Vagina (tissue), 2 donors: ENCODE measurements at regions not wholly inside any gene's neighbourhood (a gene's known extent, or its start where the extent isn't known, plus 50 kb on each side); places are given as distances from the start of the nearest gene placed in this dataset.

Experiments
- DNase-seq, 2 donors: peaks; one replicate each; pipeline ENCODE4 v3.0.0-alpha.2; 2017; ENCODE audit errors: extremely low spot score in 2 of 2
- H3K27ac ChIP-seq: fragments of 200-600 bp; sonication (generic); one replicate; pipeline ENCODE4 v1.5.1; 2019
- H3K27me3 ChIP-seq: fragments of 200-600 bp; sonication (generic); one replicate; pipeline ENCODE4 v1.5.1; 2019
- H3K36me3 ChIP-seq, 2 donors: fragments of 200-600 bp; sonication (generic); one replicate each; pipeline ENCODE4 v1.5.1; 2017 to 2019
- H3K4me1 ChIP-seq: fragments of 200-600 bp; sonication (generic); one replicate; pipeline ENCODE4 v1.5.1; 2019
- H3K4me3 ChIP-seq, 2 donors: fragments of 200-600 bp; sonication (generic); 1 replicate in 1 of 2; 2 replicates in 1 of 2; pipeline ENCODE4 v1.5.1; 2016 to 2019
- H3K9me3 ChIP-seq: fragments of 200-600 bp; sonication (generic); one replicate; pipeline ENCODE4 v1.5.1; 2019
- CTCF ChIP-seq, 3 experiments: fragments of 450-650 bp in 2 of 3; fragments of 200-600 bp in 1 of 3; sonication (generic) in 1 of 3; IDR thresholded peaks; one replicate each; pipeline ENCODE4 v1.5.1; 2017 to 2019; ENCODE audit warnings: antibody characterized with exemption in 3 of 3, mild to moderate bottlenecking in 2 of 3, moderate library complexity in 2 of 3
- POLR2A ChIP-seq, 2 donors: fragments of 450-650 bp; IDR thresholded peaks; one replicate each; pipeline ENCODE4 v1.6.1; 2017; ENCODE audit warnings: antibody characterized with exemption in 2 of 2, mild to moderate bottlenecking in 2 of 2, moderate library complexity in 2 of 2
- POLR2AphosphoS5 ChIP-seq, 2 donors: sonication (generic); formaldehyde crosslinking; IDR thresholded peaks; one replicate each; pipeline ENCODE4 v1.9.0; 2017; ENCODE audit warnings: antibody characterized with exemption in 2 of 2, mild to moderate bottlenecking in 2 of 2, low read depth in 1 of 2; ENCODE audit not compliant: insufficient read depth in 1 of 2
- intact Hi-C: fragments of 100-400 bp; cut with DNase I; formaldehyde crosslinking; loops from one replicate; pipeline ENCODE4 v1.15.1; 2023

GRCh38 chr7:91657483-91658071, 222.9 kb downstream of the MTERF1 start:
- no peak for DNase-seq

GRCh38 chr7:91659096-91659495, 221.4 kb downstream of the MTERF1 start:
- H3K4me3 ChIP-seq = no peak overlapping the region
- no peak for DNase-seq
- TF ChIP-seq CTCF (IDR thresholded peaks at IDR 0.05) (no peak), POLR2A (IDR thresholded peaks at IDR 0.05) (no peak)

More at GRCh38 chr7:91657483-91658071, 222.9 kb downstream of the MTERF1 start:
- Histone ChIP-seq H3K27me3 (no peaks in the 10 kb centered on the region), H3K9me3 (no peaks in the 10 kb centered on the region), H3K4me3 (no peak overlapping the region), H3K36me3 (no peaks in the 10 kb centered on the region), H3K4me1 (peaks cover 7% of the 10 kb centered on the region), H3K27ac (no peak overlapping the region)
- no peak for TF ChIP-seq POLR2A (IDR thresholded peaks at IDR 0.05)
- no peak for TF ChIP-seq POLR2AphosphoS5 (IDR thresholded peaks at IDR 0.05; ENCODE audit: insufficient read depth in 1 of 2, low read depth in 1 of 2)
- TF ChIP-seq CTCF (IDR thresholded peaks at IDR 0.05) = no peak
- intact Hi-C loops = no loop called here

GRCh38 chr7:91660734-91661356, 219.7 kb downstream of the MTERF1 start:
- intact Hi-C loops = no loop called here
- Histone ChIP-seq H3K4me1 (peaks cover 7% of the 10 kb centered on the region), H3K9me3 (no peaks in the 10 kb centered on the region), H3K27me3 (no peaks in the 10 kb centered on the region), H3K27ac (no peak overlapping the region), H3K36me3 (no peaks in the 10 kb centered on the region), H3K4me3 (no peak overlapping the region)
- no peak for TF ChIP-seq POLR2A (IDR thresholded peaks at IDR 0.05)
- TF ChIP-seq POLR2AphosphoS5 (IDR thresholded peaks at IDR 0.05; ENCODE audit: insufficient read depth in 1 of 2, low read depth in 1 of 2) = no peak
- TF ChIP-seq CTCF (IDR thresholded peaks at IDR 0.05) = no peak
- no peak for DNase-seq

More at GRCh38 chr7:91659096-91659495, 221.4 kb downstream of the MTERF1 start:
- H3K4me1 ChIP-seq = peaks cover 7% of the 10 kb centered on the region
- no peak overlapping the region for H3K27ac ChIP-seq
- intact Hi-C loops = no loop called here
- no peaks in the 10 kb centered on the region for H3K9me3 ChIP-seq
- no peaks in the 10 kb centered on the region for H3K36me3 ChIP-seq
- H3K27me3 ChIP-seq = no peaks in the 10 kb centered on the region

- no peaks in the 10 kb centered on the region for H3K36me3 ChIP-seq
- no peak overlapping the region for H3K27ac ChIP-seq
- TF ChIP-seq POLR2AphosphoS5 (IDR thresholded peaks at IDR 0.05; ENCODE audit: insufficient read depth in 1 of 2, low read depth in 1 of 2) = no peak
- no peak for DNase-seq
- H3K9me3 ChIP-seq = no peaks in the 10 kb centered on the region
- no peak overlapping the region for H3K4me3 ChIP-seq
- H3K4me1 ChIP-seq = peaks cover 3% of the 10 kb centered on the region
- no peaks in the 10 kb centered on the region for H3K27me3 ChIP-seq
- intact Hi-C loops = no loop called here
Measured at GRCh38 chr7:91661727-91662126, 218.8 kb downstream of the MTERF1 start.

GRCh38 chr7:91668217-91668616, 212.3 kb downstream of the MTERF1 start:
- Histone ChIP-seq H3K4me3 (no peak overlapping the region), H3K36me3 (no peaks in the 10 kb centered on the region), H3K4me1 (no peaks in the 10 kb centered on the region), H3K27me3 (no peaks in the 10 kb centered on the region), H3K9me3 (no peaks in the 10 kb centered on the region), H3K27ac (no peak overlapping the region)
- no peak for DNase-seq
- intact Hi-C loops = no loop called here
- TF ChIP-seq POLR2AphosphoS5 (IDR thresholded peaks at IDR 0.05; ENCODE audit: insufficient read depth in 1 of 2, low read depth in 1 of 2) (no peak), CTCF (IDR thresholded peaks at IDR 0.05) (no peak)
